Spleen (tissue), 7 donors: ENCODE measurements at regions not wholly inside any gene's neighbourhood (a gene's known extent, or its start where the extent isn't known, plus 50 kb on each side); places are given as distances from the start of the nearest gene placed in this dataset.

Experiments used
- POLR2A ChIP-seq, 3 donors: fragments of 450-650 bp; IDR thresholded peaks; one replicate each; pipeline ENCODE4 v1.5.1; 2017; ENCODE audit warnings: antibody characterized with exemption in 3 of 3, mild to moderate bottlenecking in 1 of 3
- POLR2AphosphoS5 ChIP-seq, 3 donors: sonication (generic); formaldehyde crosslinking; IDR thresholded peaks; one replicate each; pipeline ENCODE4 v1.5.1; 2017; ENCODE audit warnings: antibody characterized with exemption in 3 of 3
- TF ChIP-seq, protein P1 (sequence below), 11 experiments: fragments of 200-600 bp in 7 of 11; fragments of 450-650 bp in 4 of 11; sonication (generic) in 4 of 11; IDR thresholded peaks in 8 of 11; conservative IDR thresholded peaks in 3 of 11; 1 replicate in 7 of 11; 2 replicates in 4 of 11; pipeline versions ENCODE4 v1.4.0 to v1.8.0; 2016 to 2021; ENCODE audit warnings: antibody characterized with exemption in 11 of 11, inconsistent platforms in 4 of 11, mild to moderate bottlenecking in 1 of 11
- donor health status: DM: no; HTN: no; CAD: no; lungs with moderate emphysema.
- donor health status: DM: no; HTN: no; CAD: no.
- donor health status: DM: no; HTN: no; CAD: no.

DNA sequence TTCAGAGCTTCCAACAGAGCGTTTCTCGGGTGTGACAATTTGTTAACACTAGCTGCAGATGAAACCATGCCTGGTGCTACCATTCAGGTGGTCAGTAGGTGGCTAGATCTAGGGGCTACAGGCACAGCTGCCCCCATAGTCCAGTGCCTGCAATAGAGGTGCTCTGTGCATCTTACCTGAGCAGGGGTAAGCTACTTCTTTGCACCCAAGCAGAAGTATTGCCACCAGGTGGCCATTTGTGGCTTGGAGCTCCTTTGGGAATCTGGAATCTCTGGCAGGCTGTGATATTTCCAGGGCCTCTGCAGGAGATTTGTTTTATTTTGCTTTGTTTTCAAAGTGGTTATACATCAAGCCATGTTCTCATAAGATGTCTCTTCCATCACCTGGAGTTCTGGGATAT lies 170.7 kb upstream of the PUDP start:
- TF ChIP-seq, protein P1, sequence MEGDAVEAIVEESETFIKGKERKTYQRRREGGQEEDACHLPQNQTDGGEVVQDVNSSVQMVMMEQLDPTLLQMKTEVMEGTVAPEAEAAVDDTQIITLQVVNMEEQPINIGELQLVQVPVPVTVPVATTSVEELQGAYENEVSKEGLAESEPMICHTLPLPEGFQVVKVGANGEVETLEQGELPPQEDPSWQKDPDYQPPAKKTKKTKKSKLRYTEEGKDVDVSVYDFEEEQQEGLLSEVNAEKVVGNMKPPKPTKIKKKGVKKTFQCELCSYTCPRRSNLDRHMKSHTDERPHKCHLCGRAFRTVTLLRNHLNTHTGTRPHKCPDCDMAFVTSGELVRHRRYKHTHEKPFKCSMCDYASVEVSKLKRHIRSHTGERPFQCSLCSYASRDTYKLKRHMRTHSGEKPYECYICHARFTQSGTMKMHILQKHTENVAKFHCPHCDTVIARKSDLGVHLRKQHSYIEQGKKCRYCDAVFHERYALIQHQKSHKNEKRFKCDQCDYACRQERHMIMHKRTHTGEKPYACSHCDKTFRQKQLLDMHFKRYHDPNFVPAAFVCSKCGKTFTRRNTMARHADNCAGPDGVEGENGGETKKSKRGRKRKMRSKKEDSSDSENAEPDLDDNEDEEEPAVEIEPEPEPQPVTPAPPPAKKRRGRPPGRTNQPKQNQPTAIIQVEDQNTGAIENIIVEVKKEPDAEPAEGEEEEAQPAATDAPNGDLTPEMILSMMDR (IDR thresholded peaks at IDR 0.05 in 8 of 11, conservative IDR thresholded peaks at IDR 0.05 in 3 of 11): no peak
- no peak for TF ChIP-seq POLR2AphosphoS5 (IDR thresholded peaks at IDR 0.05)
- no peak for TF ChIP-seq POLR2A (IDR thresholded peaks at IDR 0.05)
